Panc1 (cell line): ENCODE measurements at regions not wholly inside any gene's neighbourhood (a gene's known extent, or its start where the extent isn't known, plus 50 kb on each side); places are given as distances from the start of the nearest gene placed in this dataset.

Experiments
- ATAC-seq: fragments of 200-7000 bp; cut with Tn5 transposase; 2 replicates; pipeline ENCODE4 v1.9.1; 2020; ENCODE audit warnings: mild to moderate bottlenecking, moderate library complexity
- BruUV-seq: library from RNA; stranded (reverse); fragments of 400-500 nt; replicated peaks from 2 replicates; lab custom pipeline; 2021; lab: Mats Ljungman, UMichigan
- CTCF ChIA-PET: fragments of 300-600 bp; sonication (Branson Sonifier 250); formaldehyde crosslinking; loops from one replicate; lab custom pipeline; 2022; ENCODE audit warnings: antibody characterized with exemption; lab: Charles Lee
- POLR2A ChIA-PET: fragments of 300-600 bp; sonication (Branson Sonifier 250); formaldehyde crosslinking; loops from one replicate; lab custom pipeline; 2022; ENCODE audit warnings: antibody characterized with exemption; lab: Charles Lee
- DNase-seq: peaks from one replicate; pipeline ENCODE4 v3.0.0-alpha.2; 2010; ENCODE audit warnings: low read depth, low spot score
- H3K27ac ChIP-seq: 2 replicates; pipeline ENCODE4 v1.5.1; 2011; ENCODE audit warnings: mild to moderate bottlenecking, low read length, inconsistent platforms
- H3K27me3 ChIP-seq: fragments of 200-500 bp; sonication (Bioruptor generic); 2 replicates; pipeline ENCODE4 v1.6.0; 2014; ENCODE audit warnings: low read length, inconsistent platforms; ENCODE audit not compliant: control insufficient read depth, insufficient read depth
- H3K36me3 ChIP-seq: fragments of 200-500 bp; sonication (Bioruptor generic); 2 replicates; pipeline ENCODE4 v1.5.1; 2014; ENCODE audit warnings: inconsistent platforms, mild to moderate bottlenecking, low read length, moderate library complexity; ENCODE audit not compliant: control insufficient read depth, insufficient read depth
- H3K4me1 ChIP-seq: 2 replicates; pipeline ENCODE4 v1.5.1; 2011; ENCODE audit warnings: inconsistent platforms, mild to moderate bottlenecking, low read length, moderate library complexity; ENCODE audit not compliant: control insufficient read depth, insufficient read depth
- H3K4me3 ChIP-seq, 2 experiments: 2 replicates each; pipeline ENCODE4 v1.5.1; 2011 to 2012; ENCODE audit warnings: low read depth in 2 of 2, low read length in 2 of 2, mild to moderate bottlenecking in 2 of 2, inconsistent platforms in 1 of 2, moderate library complexity in 1 of 2
- H3K9me3 ChIP-seq: fragments of 200-500 bp; sonication (Bioruptor generic); 2 replicates; pipeline ENCODE4 v1.5.1; 2014; ENCODE audit warnings: low read depth, mild to moderate bottlenecking, inconsistent platforms, low read length, moderate library complexity; ENCODE audit not compliant: control insufficient read depth, insufficient read depth
- CTCF ChIP-seq: fragments of 450-650 bp; IDR thresholded peaks from 2 replicates; pipeline ENCODE4 v1.5.1; 2017; ENCODE audit warnings: mild to moderate bottlenecking
- POLR2AphosphoS5 ChIP-seq: IDR thresholded peaks from 2 replicates; pipeline ENCODE4 v1.6.1; 2012; ENCODE audit warnings: mild to moderate bottlenecking, low read depth, low read length, moderate library complexity
- SIN3A ChIP-seq: IDR thresholded peaks from 2 replicates; pipeline ENCODE4 v1.6.1; 2012; ENCODE audit warnings: low read depth, mild to moderate bottlenecking, low read length, moderate library complexity, borderline replicate concordance; ENCODE audit not compliant: insufficient read depth
- TCF7L2 ChIP-seq: IDR thresholded peaks from 2 replicates; pipeline ENCODE4 v1.6.1; 2011; ENCODE audit warnings: mild to moderate bottlenecking, low read depth, low read length, inconsistent platforms
- in situ Hi-C: cut with HindIII; loops from 2 replicates; pipeline ENCODE4 v1.10.0; 2016; ENCODE audit warnings: low sequenced_read_pairs, low pct_unique_long_range_greater_than_20kb
- intact Hi-C: fragments of 100-400 bp; cut with micrococcal nuclease; formaldehyde crosslinking; loops from one replicate; pipeline ENCODE4 v1.10.0; 2022; ENCODE audit not compliant: unreplicated experiment
- TF ChIP-seq, protein P1 (sequence below), 2 experiments: IDR thresholded peaks; 2 replicates each; pipeline ENCODE4 v1.6.1; 2011 to 2012; ENCODE audit warnings: low read depth in 2 of 2, control low read depth in 1 of 2, low read length in 1 of 2, mild to moderate bottlenecking in 1 of 2, moderate library complexity in 1 of 2; ENCODE audit not compliant: insufficient read depth in 1 of 2

GRCh38 chr5:104111632-104112031 is 549.0 kb upstream of the NUDT12 start:
- no peak overlapping the region for H3K27ac ChIP-seq
- in situ Hi-C loops, result no loop called here

DNA sequence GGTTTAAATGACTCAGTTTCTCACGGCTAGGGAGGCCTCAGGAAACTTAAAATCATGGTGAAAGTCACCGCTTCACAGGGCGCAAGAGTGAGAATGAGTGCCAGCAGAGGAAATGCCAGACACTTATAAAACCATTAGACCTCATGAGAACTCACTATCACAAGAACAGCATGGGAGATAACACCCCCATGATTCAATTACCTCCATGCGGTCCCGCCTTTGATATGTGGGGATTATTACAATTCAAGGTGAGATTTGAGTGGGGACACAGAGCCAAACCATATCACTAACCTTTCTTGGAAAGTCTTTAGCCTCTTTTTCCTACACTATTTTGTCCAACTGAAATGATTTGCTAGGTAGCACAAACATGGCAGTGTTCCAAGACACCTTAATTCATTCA is 533.9 kb upstream of the NUDT12 start:
- TF ChIP-seq, protein P1, sequence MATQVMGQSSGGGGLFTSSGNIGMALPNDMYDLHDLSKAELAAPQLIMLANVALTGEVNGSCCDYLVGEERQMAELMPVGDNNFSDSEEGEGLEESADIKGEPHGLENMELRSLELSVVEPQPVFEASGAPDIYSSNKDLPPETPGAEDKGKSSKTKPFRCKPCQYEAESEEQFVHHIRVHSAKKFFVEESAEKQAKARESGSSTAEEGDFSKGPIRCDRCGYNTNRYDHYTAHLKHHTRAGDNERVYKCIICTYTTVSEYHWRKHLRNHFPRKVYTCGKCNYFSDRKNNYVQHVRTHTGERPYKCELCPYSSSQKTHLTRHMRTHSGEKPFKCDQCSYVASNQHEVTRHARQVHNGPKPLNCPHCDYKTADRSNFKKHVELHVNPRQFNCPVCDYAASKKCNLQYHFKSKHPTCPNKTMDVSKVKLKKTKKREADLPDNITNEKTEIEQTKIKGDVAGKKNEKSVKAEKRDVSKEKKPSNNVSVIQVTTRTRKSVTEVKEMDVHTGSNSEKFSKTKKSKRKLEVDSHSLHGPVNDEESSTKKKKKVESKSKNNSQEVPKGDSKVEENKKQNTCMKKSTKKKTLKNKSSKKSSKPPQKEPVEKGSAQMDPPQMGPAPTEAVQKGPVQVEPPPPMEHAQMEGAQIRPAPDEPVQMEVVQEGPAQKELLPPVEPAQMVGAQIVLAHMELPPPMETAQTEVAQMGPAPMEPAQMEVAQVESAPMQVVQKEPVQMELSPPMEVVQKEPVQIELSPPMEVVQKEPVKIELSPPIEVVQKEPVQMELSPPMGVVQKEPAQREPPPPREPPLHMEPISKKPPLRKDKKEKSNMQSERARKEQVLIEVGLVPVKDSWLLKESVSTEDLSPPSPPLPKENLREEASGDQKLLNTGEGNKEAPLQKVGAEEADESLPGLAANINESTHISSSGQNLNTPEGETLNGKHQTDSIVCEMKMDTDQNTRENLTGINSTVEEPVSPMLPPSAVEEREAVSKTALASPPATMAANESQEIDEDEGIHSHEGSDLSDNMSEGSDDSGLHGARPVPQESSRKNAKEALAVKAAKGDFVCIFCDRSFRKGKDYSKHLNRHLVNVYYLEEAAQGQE (IDR thresholded peaks at IDR 0.05; ENCODE audit: insufficient read depth in 1 of 2, low read depth in 2 of 2, low read length in 1 of 2), result no peak
- TF ChIP-seq SIN3A (no peak), CTCF (no peak), POLR2AphosphoS5 (no peak), TCF7L2 (no peak)
- BruUV-seq, result no TSS peak
- Histone ChIP-seq H3K4me1 (no peaks in the 10 kb centered on the region), H3K9me3 (no peaks in the 10 kb centered on the region), H3K36me3 (no peaks in the 10 kb centered on the region), H3K4me3 (no peak overlapping the region), H3K27me3 (no peaks in the 10 kb centered on the region), H3K27ac (no peak overlapping the region)
- intact Hi-C loops (no loop called here), in situ Hi-C loops (no loop called here)
- POLR2A ChIA-PET, result no interaction called here
- DNase-seq (no peak), ATAC-seq (no peak)
- CTCF ChIA-PET, result no interaction called here

More at GRCh38 chr5:104111632-104112031, 549.0 kb upstream of the NUDT12 start:
- H3K9me3 ChIP-seq, result no peaks in the 10 kb centered on the region
- no peak for TF ChIP-seq TCF7L2
- TF ChIP-seq SIN3A, result no peak
- TF ChIP-seq, protein P1 (IDR thresholded peaks at IDR 0.05; ENCODE audit: insufficient read depth in 1 of 2, low read depth in 2 of 2, low read length in 1 of 2), result no peak
- TF ChIP-seq POLR2AphosphoS5, result no peak
- TF ChIP-seq CTCF, result no peak
- H3K4me3 ChIP-seq, result no peak overlapping the region
- no peaks in the 10 kb centered on the region for H3K27me3 ChIP-seq
- ATAC-seq, result no peak
- intact Hi-C loops, result no loop called here
- no peaks in the 10 kb centered on the region for H3K36me3 ChIP-seq
- ChIA-PET CTCF (no interaction called here), POLR2A (no interaction called here)
- no peaks in the 10 kb centered on the region for H3K4me1 ChIP-seq
- no TSS peak for BruUV-seq
- DNase-seq, result no peak
